ENCODE measurements at regions not wholly inside any gene's neighbourhood (a gene's known extent, or its start where the extent isn't known, plus 50 kb on each side); places are given as distances from the start of the nearest gene placed in this dataset.

GRCh38 chr1:105419030-105419429, 1637.4 kb upstream of the PRMT6 start:
- no peaks in the 10 kb centered on the region for H3K9me3 ChIP-seq
- no peaks in the 10 kb centered on the region for H3K36me3 Mint-ChIP-seq

GRCh38 chr1:105427543-105427942, 1628.9 kb upstream of the PRMT6 start:
- H3K27me3 Mint-ChIP-seq = no peaks in the 10 kb centered on the region
- no peak for ATAC-seq (replicated peaks in 1 of 4)
- H3K36me3 Mint-ChIP-seq = no peaks in the 10 kb centered on the region
- H3K27me3 ChIP-seq (replicated peaks in 1 of 2; ENCODE audit: control insufficient read depth in 2 of 2, extremely low read depth in 1 of 2, insufficient read depth in 2 of 2, low read length in 1 of 2) = no peaks in the 10 kb centered on the region
- no CpG with 5 or more reads among the region's 2 CpGs for WGBS (ENCODE audit: insufficient coverage)
- H3K4me3 Mint-ChIP-seq = no peak overlapping the region
- POLR2A ChIA-PET = no interaction called here
- CTCF ChIA-PET = no interaction called here
- H3K4me1 Mint-ChIP-seq = no peaks in the 10 kb centered on the region
- H3K4me3 ChIP-seq (ENCODE audit: control insufficient read depth in 1 of 2, extremely low read depth in 1 of 2, low read length in 1 of 2) = no peak overlapping the region
- no peaks in the 10 kb centered on the region for H3K36me3 ChIP-seq (ENCODE audit: control insufficient read depth in 2 of 2, extremely low read depth in 1 of 2, insufficient read depth in 1 of 2, low read length in 1 of 2)
- no peak overlapping the region for H3K27ac Mint-ChIP-seq
- H3K9me3 Mint-ChIP-seq = peaks cover 4 to 5% (median 4%) of the 10 kb centered on the region in 3 donors
- H3K9me3 ChIP-seq = no peaks in the 10 kb centered on the region
- no peak overlapping the region for H3K27ac ChIP-seq (ENCODE audit: low read length)
- H3K4me1 ChIP-seq (ENCODE audit: control insufficient read depth in 1 of 2, extremely low read depth in 1 of 2, insufficient read depth in 2 of 2, low read length in 2 of 2) = no peaks in the 10 kb centered on the region
- DNase-seq = no peak

More at GRCh38 chr1:105419030-105419429, 1637.4 kb upstream of the PRMT6 start:
- Mint-ChIP-seq H3K9me3 (peaks cover 13 to 26% (median 14%) of the 10 kb centered on the region in 3 donors), H3K4me3 (no peak overlapping the region), H3K4me1 (no peaks in the 10 kb centered on the region), H3K27me3 (no peaks in the 10 kb centered on the region), H3K27ac (no peak overlapping the region)
- Histone ChIP-seq H3K27me3 (replicated peaks in 1 of 2; ENCODE audit: control insufficient read depth in 2 of 2, extremely low read depth in 1 of 2, insufficient read depth in 2 of 2, low read length in 1 of 2) (no peaks in the 10 kb centered on the region), H3K4me3 (ENCODE audit: control insufficient read depth in 1 of 2, extremely low read depth in 1 of 2, low read length in 1 of 2) (no peak overlapping the region), H3K27ac (ENCODE audit: low read length) (no peak overlapping the region), H3K36me3 (ENCODE audit: control insufficient read depth in 2 of 2, extremely low read depth in 1 of 2, insufficient read depth in 1 of 2, low read length in 1 of 2) (no peaks in the 10 kb centered on the region), H3K4me1 (ENCODE audit: control insufficient read depth in 1 of 2, extremely low read depth in 1 of 2, insufficient read depth in 2 of 2, low read length in 2 of 2) (no peaks in the 10 kb centered on the region)
- CTCF ChIA-PET = no interaction called here
- DNase-seq = no peak
- POLR2A ChIA-PET = no interaction called here
- no peak for ATAC-seq (replicated peaks in 1 of 4)
- WGBS (ENCODE audit: insufficient coverage) = no CpG with 5 or more reads among the region's 1 CpG

- peaks cover 9 to 28% (median 11%) of the 10 kb centered on the region in 3 donors for H3K9me3 Mint-ChIP-seq
- ChIA-PET POLR2A (no interaction called here), CTCF (no interaction called here)
- H3K4me3 Mint-ChIP-seq = no peak overlapping the region
- no peak overlapping the region for H3K4me3 ChIP-seq (ENCODE audit: control insufficient read depth in 1 of 2, extremely low read depth in 1 of 2, low read length in 1 of 2)
- ATAC-seq (replicated peaks in 1 of 4) = no peak
- WGBS (ENCODE audit: insufficient coverage) = 77% methylated on average over 5 of the region's 7 CpGs
- no peak overlapping the region for H3K27ac ChIP-seq (ENCODE audit: low read length)
- H3K4me1 Mint-ChIP-seq = no peaks in the 10 kb centered on the region
- H3K9me3 ChIP-seq = no peaks in the 10 kb centered on the region
- no peaks in the 10 kb centered on the region for H3K36me3 Mint-ChIP-seq
- no peaks in the 10 kb centered on the region for H3K27me3 Mint-ChIP-seq
- no peak for DNase-seq
- H3K36me3 ChIP-seq (ENCODE audit: control insufficient read depth in 2 of 2, extremely low read depth in 1 of 2, insufficient read depth in 1 of 2, low read length in 1 of 2) = no peaks in the 10 kb centered on the region
- no peaks in the 10 kb centered on the region for H3K27me3 ChIP-seq (replicated peaks in 1 of 2; ENCODE audit: control insufficient read depth in 2 of 2, extremely low read depth in 1 of 2, insufficient read depth in 2 of 2, low read length in 1 of 2)
- H3K27ac Mint-ChIP-seq = no peak overlapping the region
- no peaks in the 10 kb centered on the region for H3K4me1 ChIP-seq (ENCODE audit: control insufficient read depth in 1 of 2, extremely low read depth in 1 of 2, insufficient read depth in 2 of 2, low read length in 2 of 2)
Measured at GRCh38 chr1:105436589-105437259, 1619.8 kb upstream of the PRMT6 start.

GRCh38 chr1:105437847-105438246, 1618.6 kb upstream of the PRMT6 start:
- DNase-seq (no peak), ATAC-seq (replicated peaks in 1 of 4) (no peak)
- Mint-ChIP-seq H3K4me3 (no peak overlapping the region), H3K27me3 (no peaks in the 10 kb centered on the region), H3K36me3 (no peaks in the 10 kb centered on the region), H3K27ac (no peak overlapping the region), H3K9me3 (peaks cover 9 to 34% (median 14%) of the 10 kb centered on the region in 3 donors), H3K4me1 (no peaks in the 10 kb centered on the region)
- CTCF ChIA-PET = no interaction called here
- POLR2A ChIA-PET = no interaction called here
- Histone ChIP-seq H3K27me3 (replicated peaks in 1 of 2; ENCODE audit: control insufficient read depth in 2 of 2, extremely low read depth in 1 of 2, insufficient read depth in 2 of 2, low read length in 1 of 2) (no peaks in the 10 kb centered on the region), H3K27ac (ENCODE audit: low read length) (no peak overlapping the region), H3K36me3 (ENCODE audit: control insufficient read depth in 2 of 2, extremely low read depth in 1 of 2, insufficient read depth in 1 of 2, low read length in 1 of 2) (no peaks in the 10 kb centered on the region), H3K4me3 (ENCODE audit: control insufficient read depth in 1 of 2, extremely low read depth in 1 of 2, low read length in 1 of 2) (no peak overlapping the region), H3K4me1 (ENCODE audit: control insufficient read depth in 1 of 2, extremely low read depth in 1 of 2, insufficient read depth in 2 of 2, low read length in 2 of 2) (no peaks in the 10 kb centered on the region), H3K9me3 (no peaks in the 10 kb centered on the region)
- WGBS (ENCODE audit: insufficient coverage) = 67% methylated on average over 1 of the region's 1 CpG

- no peak overlapping the region for H3K4me3 ChIP-seq (ENCODE audit: control insufficient read depth in 1 of 2, extremely low read depth in 1 of 2, low read length in 1 of 2)
- no peak overlapping the region for H3K27ac ChIP-seq (ENCODE audit: low read length)
- CTCF ChIA-PET = no interaction called here
- ATAC-seq (replicated peaks in 1 of 4) (no peak), DNase-seq (no peak)
- no peak overlapping the region for H3K27ac Mint-ChIP-seq
- H3K4me1 ChIP-seq (ENCODE audit: control insufficient read depth in 1 of 2, extremely low read depth in 1 of 2, insufficient read depth in 2 of 2, low read length in 2 of 2) = no peaks in the 10 kb centered on the region
- H3K36me3 Mint-ChIP-seq = no peaks in the 10 kb centered on the region
- H3K27me3 Mint-ChIP-seq = no peaks in the 10 kb centered on the region
- H3K4me3 Mint-ChIP-seq = no peak overlapping the region
- no peaks in the 10 kb centered on the region for H3K4me1 Mint-ChIP-seq
- H3K27me3 ChIP-seq (replicated peaks in 1 of 2; ENCODE audit: control insufficient read depth in 2 of 2, extremely low read depth in 1 of 2, insufficient read depth in 2 of 2, low read length in 1 of 2) = no peaks in the 10 kb centered on the region
- H3K9me3 Mint-ChIP-seq = peaks cover 19 to 48% (median 25%) of the 10 kb centered on the region in 3 donors
- 68% methylated on average over 2 of the region's 4 CpGs for WGBS (ENCODE audit: insufficient coverage)
- H3K9me3 ChIP-seq = no peaks in the 10 kb centered on the region
- H3K36me3 ChIP-seq (ENCODE audit: control insufficient read depth in 2 of 2, extremely low read depth in 1 of 2, insufficient read depth in 1 of 2, low read length in 1 of 2) = no peaks in the 10 kb centered on the region
- POLR2A ChIA-PET = no interaction called here
Measured at GRCh38 chr1:105442901-105443300, 1613.6 kb upstream of the PRMT6 start.

GRCh38 chr1:105459759-105460158, 1596.7 kb upstream of the PRMT6 start:
- Histone ChIP-seq H3K27ac (ENCODE audit: low read length) (no peak overlapping the region), H3K4me3 (ENCODE audit: control insufficient read depth in 1 of 2, extremely low read depth in 1 of 2, low read length in 1 of 2) (no peak overlapping the region), H3K36me3 (ENCODE audit: control insufficient read depth in 2 of 2, extremely low read depth in 1 of 2, insufficient read depth in 1 of 2, low read length in 1 of 2) (no peaks in the 10 kb centered on the region), H3K27me3 (replicated peaks in 1 of 2; ENCODE audit: control insufficient read depth in 2 of 2, extremely low read depth in 1 of 2, insufficient read depth in 2 of 2, low read length in 1 of 2) (no peaks in the 10 kb centered on the region), H3K4me1 (ENCODE audit: control insufficient read depth in 1 of 2, extremely low read depth in 1 of 2, insufficient read depth in 2 of 2, low read length in 2 of 2) (no peaks in the 10 kb centered on the region), H3K9me3 (no peaks in the 10 kb centered on the region)
- Mint-ChIP-seq H3K27me3 (no peaks in the 10 kb centered on the region), H3K4me1 (no peaks in the 10 kb centered on the region), H3K4me3 (no peak overlapping the region), H3K36me3 (no peaks in the 10 kb centered on the region), H3K27ac (no peak overlapping the region), H3K9me3 (peaks cover 4 to 18% (median 16%) of the 10 kb centered on the region in 3 donors)
- DNase-seq = no peak
- ChIA-PET POLR2A (no interaction called here), CTCF (no interaction called here)
- ATAC-seq (replicated peaks in 1 of 4) = no peak

- ATAC-seq (replicated peaks in 1 of 4) (no peak), DNase-seq (no peak)
- no peak overlapping the region for H3K4me3 ChIP-seq (ENCODE audit: control insufficient read depth in 1 of 2, extremely low read depth in 1 of 2, low read length in 1 of 2)
- no peaks in the 10 kb centered on the region for H3K36me3 ChIP-seq (ENCODE audit: control insufficient read depth in 2 of 2, extremely low read depth in 1 of 2, insufficient read depth in 1 of 2, low read length in 1 of 2)
- no peaks in the 10 kb centered on the region for H3K4me1 ChIP-seq (ENCODE audit: control insufficient read depth in 1 of 2, extremely low read depth in 1 of 2, insufficient read depth in 2 of 2, low read length in 2 of 2)
- no peak overlapping the region for H3K27ac Mint-ChIP-seq
- no peaks in the 10 kb centered on the region for H3K4me1 Mint-ChIP-seq
- H3K27ac ChIP-seq (ENCODE audit: low read length) = no peak overlapping the region
- H3K9me3 Mint-ChIP-seq = peaks cover 4 to 25% (median 19%) of the 10 kb centered on the region in 3 donors
- no peaks in the 10 kb centered on the region for H3K27me3 Mint-ChIP-seq
- no CpG with 5 or more reads among the region's 2 CpGs for WGBS (ENCODE audit: insufficient coverage)
- no peaks in the 10 kb centered on the region for H3K27me3 ChIP-seq (replicated peaks in 1 of 2; ENCODE audit: control insufficient read depth in 2 of 2, extremely low read depth in 1 of 2, insufficient read depth in 2 of 2, low read length in 1 of 2)
- ChIA-PET POLR2A (no interaction called here), CTCF (no interaction called here)
- H3K36me3 Mint-ChIP-seq = no peaks in the 10 kb centered on the region
- no peak overlapping the region for H3K4me3 Mint-ChIP-seq
- H3K9me3 ChIP-seq = no peaks in the 10 kb centered on the region
Measured at GRCh38 chr1:105462308-105462707, 1594.2 kb upstream of the PRMT6 start.
